ENCODE measurements at regions not wholly inside any gene's neighbourhood (a gene's known extent, or its start where the extent isn't known, plus 50 kb on each side); places are given as distances from the start of the nearest gene placed in this dataset.

DNA sequence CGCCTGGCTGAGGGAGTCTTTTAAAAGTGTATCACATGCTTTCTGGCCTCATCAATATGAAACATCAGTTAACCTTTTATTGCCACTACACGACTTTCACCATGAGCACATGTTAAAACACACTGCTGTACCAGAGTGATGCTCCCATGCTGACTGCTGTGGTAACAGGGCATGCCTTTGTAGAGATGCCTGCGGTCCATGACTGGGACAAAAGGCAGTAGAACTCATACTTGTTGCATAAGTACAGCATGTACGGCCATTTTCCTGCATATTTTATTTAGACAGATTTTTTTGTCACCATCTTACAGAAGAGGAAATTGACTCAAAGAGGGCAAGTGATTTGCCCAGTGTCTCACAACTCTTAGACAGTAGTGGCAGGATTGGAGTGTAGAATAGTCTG, 105.7 kb upstream of the ADAMTSL1 start (continued):
- no peak for TF ChIP-seq ZNF441 (CRISPR knock-in tag; IDR thresholded peaks at IDR 0.05; ENCODE audit: borderline replicate concordance)
- no peak for TF ChIP-seq ZNF547 (CRISPR knock-in tag; IDR thresholded peaks at IDR 0.05)
- TF ChIP-seq SIN3B (IDR thresholded peaks at IDR 0.05; ENCODE audit: low read length), result no peak

DNA sequence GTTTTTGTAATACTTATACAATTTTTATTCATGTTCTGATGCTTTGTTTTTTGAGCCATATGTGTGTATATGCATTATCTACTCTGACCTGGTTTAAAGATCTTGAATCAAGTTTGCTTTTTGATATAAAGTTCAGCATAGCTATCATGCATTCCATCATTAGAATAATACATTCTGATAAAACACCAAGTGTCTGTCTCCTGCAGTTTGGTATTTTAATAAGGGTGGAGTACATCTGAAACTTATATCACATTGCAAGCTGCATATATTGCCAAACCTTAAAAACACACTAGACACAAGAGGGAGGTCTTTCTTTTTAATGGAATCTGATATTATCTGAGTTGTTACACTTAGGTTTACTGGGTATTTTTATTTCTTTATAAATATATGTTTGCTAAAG, 102.8 kb upstream of the ADAMTSL1 start:
- Histone ChIP-seq H3K79me2 (ENCODE audit: insufficient read depth, low read length) (no peaks in the 10 kb centered on the region), H3K4me1 (ENCODE audit: insufficient read depth, low read length) (no peaks in the 10 kb centered on the region), H3K9me3 (ENCODE audit: low read length) (no peaks in the 10 kb centered on the region), H3K9ac (ENCODE audit: insufficient read depth, low read depth, low read length) (no peak overlapping the region), H4K20me1 (ENCODE audit: insufficient read depth, low read length) (no peaks in the 10 kb centered on the region), H3K27ac (ENCODE audit: extremely low read length, insufficient read depth, low read length) (no peak overlapping the region), H2AFZ (ENCODE audit: low read length) (no peak overlapping the region), H3K27me3 (ENCODE audit: control insufficient read depth in 1 of 2, insufficient read depth in 2 of 2, low read length in 2 of 2) (no peaks in the 10 kb centered on the region), H3K4me2 (ENCODE audit: low read depth, low read length) (no peak overlapping the region), H3K36me3 (replicated peaks in 1 of 2; ENCODE audit: control insufficient read depth in 1 of 2, insufficient read depth in 2 of 2, low read length in 2 of 2) (no peaks in the 10 kb centered on the region), H3K4me3 (replicated peaks in 1 of 3; ENCODE audit: insufficient read depth in 1 of 3, low read depth in 2 of 3, low read length in 3 of 3) (no peak overlapping the region)
- TF ChIP-seq KLF6 (CRISPR knock-in tag; IDR thresholded peaks at IDR 0.05) (no peak), ZNF550 (CRISPR knock-in tag; IDR thresholded peaks at IDR 0.05; ENCODE audit: borderline replicate concordance) (no peak), ZNF326 (CRISPR knock-in tag; IDR thresholded peaks at IDR 0.05; ENCODE audit: borderline replicate concordance) (no peak), ZNF7 (CRISPR knock-in tag; IDR thresholded peaks at IDR 0.05) (no peak), TAF1 (CRISPR knock-in tag; IDR thresholded peaks at IDR 0.05) (no peak), TOPORS (CRISPR knock-in tag; IDR thresholded peaks at IDR 0.05) (no peak), RBM39 (IDR thresholded peaks at IDR 0.05; ENCODE audit: low read depth, low read length, poor library complexity, severe bottlenecking) (no peak), ATAD3A (CRISPR knock-in tag; IDR thresholded peaks at IDR 0.05) (no peak), ZNF136 (CRISPR knock-in tag; IDR thresholded peaks at IDR 0.05; ENCODE audit: low read depth) (no peak), ZNF234 (CRISPR knock-in tag; conservative IDR thresholded peaks at IDR 0.05) (no peak), ARNTL (CRISPR knock-in tag; IDR thresholded peaks at IDR 0.05) (no peak), POLR2AphosphoS5 (IDR thresholded peaks at IDR 0.05; ENCODE audit: low read depth, low read length) (no peak), ELF1 (CRISPR knock-in tag; IDR thresholded peaks at IDR 0.05) (no peak), CHCHD3 (CRISPR knock-in tag; IDR thresholded peaks at IDR 0.05) (no peak), AKAP8 (CRISPR knock-in tag; IDR thresholded peaks at IDR 0.05) (no peak), ZNF44 (CRISPR knock-in tag; IDR thresholded peaks at IDR 0.05) (no peak), FOXJ3 (CRISPR knock-in tag; IDR thresholded peaks at IDR 0.05; ENCODE audit: borderline replicate concordance) (no peak)
- TF ChIP-seq, protein P1, sequence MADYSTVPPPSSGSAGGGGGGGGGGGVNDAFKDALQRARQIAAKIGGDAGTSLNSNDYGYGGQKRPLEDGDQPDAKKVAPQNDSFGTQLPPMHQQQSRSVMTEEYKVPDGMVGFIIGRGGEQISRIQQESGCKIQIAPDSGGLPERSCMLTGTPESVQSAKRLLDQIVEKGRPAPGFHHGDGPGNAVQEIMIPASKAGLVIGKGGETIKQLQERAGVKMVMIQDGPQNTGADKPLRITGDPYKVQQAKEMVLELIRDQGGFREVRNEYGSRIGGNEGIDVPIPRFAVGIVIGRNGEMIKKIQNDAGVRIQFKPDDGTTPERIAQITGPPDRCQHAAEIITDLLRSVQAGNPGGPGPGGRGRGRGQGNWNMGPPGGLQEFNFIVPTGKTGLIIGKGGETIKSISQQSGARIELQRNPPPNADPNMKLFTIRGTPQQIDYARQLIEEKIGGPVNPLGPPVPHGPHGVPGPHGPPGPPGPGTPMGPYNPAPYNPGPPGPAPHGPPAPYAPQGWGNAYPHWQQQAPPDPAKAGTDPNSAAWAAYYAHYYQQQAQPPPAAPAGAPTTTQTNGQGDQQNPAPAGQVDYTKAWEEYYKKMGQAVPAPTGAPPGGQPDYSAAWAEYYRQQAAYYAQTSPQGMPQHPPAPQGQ (CRISPR knock-in tag; IDR thresholded peaks at IDR 0.05; ENCODE audit: borderline replicate concordance), result no peak
- TF ChIP-seq, protein P2, sequence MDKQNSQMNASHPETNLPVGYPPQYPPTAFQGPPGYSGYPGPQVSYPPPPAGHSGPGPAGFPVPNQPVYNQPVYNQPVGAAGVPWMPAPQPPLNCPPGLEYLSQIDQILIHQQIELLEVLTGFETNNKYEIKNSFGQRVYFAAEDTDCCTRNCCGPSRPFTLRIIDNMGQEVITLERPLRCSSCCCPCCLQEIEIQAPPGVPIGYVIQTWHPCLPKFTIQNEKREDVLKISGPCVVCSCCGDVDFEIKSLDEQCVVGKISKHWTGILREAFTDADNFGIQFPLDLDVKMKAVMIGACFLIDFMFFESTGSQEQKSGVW (CRISPR knock-in tag; IDR thresholded peaks at IDR 0.05; ENCODE audit: borderline replicate concordance), result no peak
- TF ChIP-seq, protein P3, sequence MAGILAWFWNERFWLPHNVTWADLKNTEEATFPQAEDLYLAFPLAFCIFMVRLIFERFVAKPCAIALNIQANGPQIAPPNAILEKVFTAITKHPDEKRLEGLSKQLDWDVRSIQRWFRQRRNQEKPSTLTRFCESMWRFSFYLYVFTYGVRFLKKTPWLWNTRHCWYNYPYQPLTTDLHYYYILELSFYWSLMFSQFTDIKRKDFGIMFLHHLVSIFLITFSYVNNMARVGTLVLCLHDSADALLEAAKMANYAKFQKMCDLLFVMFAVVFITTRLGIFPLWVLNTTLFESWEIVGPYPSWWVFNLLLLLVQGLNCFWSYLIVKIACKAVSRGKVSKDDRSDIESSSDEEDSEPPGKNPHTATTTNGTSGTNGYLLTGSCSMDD (CRISPR knock-in tag; IDR thresholded peaks at IDR 0.05), result no peak
- in situ Hi-C loops (cut with HindIII; ENCODE audit: extremely low pct_ligation_motif_present, low pct_unique_long_range_greater_than_20kb), result no loop called here
- ChIA-PET CTCF (ENCODE audit: low intra/inter-chr PET ratio, low total read pairs) (no interaction called here), POLR2A (no interaction called here)
- no peak for DNase-seq (ENCODE audit: low spot score)
- intact Hi-C loops (cut with micrococcal nuclease; ENCODE audit: unreplicated experiment), result no loop called here
- no TSS peak for BruUV-seq (replicated peaks)
- no peak for FAIRE-seq
- ATAC-seq, result no peak

Data from HepG2 (cell line).